HS-5 (cell line): ENCODE measurements at regions not wholly inside any gene's neighbourhood (a gene's known extent, or its start where the extent isn't known, plus 50 kb on each side); places are given as distances from the start of the nearest gene placed in this dataset.

ENCODE experiments used
- DNase-seq: peaks from one replicate; pipeline ENCODE4 v3.0.0-alpha.2; 2012; ENCODE audit warnings: low read depth

DNA sequence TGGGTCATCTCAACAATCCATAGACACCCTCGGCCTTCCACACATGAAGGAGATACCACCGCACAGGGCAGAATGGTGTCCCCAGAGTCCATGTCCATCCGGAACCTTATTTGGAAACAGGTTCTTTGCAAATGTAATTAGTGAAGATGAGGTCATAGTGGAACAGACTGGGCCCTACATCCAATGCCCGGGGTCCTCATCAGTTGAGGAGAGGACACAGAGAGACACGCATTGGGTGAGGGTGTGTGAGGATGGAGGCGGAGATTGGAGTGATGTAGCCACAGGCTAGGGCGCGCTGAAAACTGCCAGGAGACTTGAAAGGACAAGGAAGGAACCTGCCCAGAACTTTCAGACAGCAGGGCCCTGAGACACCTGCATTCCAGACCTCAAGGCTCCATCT, 169.4 kb downstream of the ENGASE start:
- DNase-seq, result no peak

DNA sequence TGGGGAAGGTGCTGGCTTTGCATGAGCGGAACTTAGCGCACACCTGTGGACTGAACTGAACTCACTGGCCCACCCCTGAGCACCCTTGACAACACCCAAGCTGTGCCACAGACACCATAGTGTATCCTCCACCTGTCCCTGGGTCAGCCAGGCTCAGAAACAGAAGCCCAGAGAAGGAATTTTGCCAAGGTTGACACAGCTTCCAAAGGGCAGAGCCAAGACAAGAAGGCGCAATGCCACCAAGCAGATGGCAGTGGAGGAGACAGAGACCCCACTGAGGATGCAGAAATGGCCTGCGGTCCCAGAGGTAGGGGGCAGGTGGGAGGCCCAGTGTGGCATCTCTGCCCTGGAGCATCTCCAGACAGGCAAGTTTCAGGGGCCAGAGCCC, 169.0 kb downstream of the ENGASE start:
- DNase-seq, result no peak

DNA sequence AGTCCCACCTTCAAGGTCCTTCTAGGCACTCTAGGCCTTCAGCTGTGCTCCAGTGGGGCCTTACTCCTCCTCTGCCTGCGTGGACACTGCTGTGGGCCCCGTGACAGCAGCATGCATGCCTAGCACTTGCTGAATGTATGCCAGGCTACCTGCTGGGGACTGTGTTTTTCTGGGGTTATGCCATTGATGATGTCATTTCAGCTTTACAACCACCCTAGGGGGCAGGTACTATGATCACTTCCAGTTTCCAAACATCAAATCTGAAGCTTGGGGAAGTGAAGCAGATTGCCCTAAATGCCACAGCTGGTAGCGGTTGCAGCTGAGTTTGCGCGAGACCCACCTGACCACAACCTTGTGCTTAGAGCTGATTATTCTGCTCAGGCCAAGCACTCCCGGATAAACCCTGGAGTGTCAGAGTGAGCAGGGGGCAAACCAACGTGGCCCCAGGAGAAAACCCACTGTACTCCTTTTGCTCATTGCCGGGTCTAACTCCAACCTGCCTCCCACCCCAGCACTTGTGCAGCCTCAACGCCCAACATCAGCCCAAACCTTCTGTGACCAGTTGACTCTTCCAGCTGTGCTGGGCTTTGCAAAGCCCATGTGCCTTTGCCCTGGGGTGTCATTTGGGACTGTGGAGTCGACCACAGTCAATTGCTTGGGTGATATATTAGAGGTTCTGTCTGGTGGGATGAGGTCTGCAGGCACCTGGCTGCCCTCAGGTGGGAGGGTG, 168.4 kb downstream of the ENGASE start:
- DNase-seq, result no peak

DNA sequence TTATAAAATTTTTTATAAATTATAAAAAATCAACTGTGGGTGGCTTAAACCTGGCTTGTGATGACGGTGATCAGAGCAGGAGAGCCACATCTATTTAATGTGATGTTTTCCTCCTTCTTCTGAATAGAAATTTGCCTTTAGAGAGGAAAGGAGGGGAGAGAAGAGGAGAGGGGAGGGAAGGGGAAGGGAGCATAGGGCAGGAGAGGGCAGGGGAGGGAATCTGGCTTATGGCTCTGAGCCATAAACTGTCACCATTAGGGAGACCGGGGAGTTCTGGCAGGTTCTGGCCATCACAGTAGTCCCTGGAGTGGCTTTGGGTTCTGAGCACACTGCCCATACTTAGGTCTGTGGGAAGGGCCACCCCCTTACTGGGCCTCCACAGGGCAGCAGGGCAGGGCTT, 167.8 kb downstream of the ENGASE start:
- no peak for DNase-seq

GRCh38 chr17:79241616-79242015, 167.0 kb downstream of the ENGASE start:
- no peak for DNase-seq

- DNase-seq, result no peak
Measured at GRCh38 chr17:79239205-79239604, 164.6 kb downstream of the ENGASE start.

DNA sequence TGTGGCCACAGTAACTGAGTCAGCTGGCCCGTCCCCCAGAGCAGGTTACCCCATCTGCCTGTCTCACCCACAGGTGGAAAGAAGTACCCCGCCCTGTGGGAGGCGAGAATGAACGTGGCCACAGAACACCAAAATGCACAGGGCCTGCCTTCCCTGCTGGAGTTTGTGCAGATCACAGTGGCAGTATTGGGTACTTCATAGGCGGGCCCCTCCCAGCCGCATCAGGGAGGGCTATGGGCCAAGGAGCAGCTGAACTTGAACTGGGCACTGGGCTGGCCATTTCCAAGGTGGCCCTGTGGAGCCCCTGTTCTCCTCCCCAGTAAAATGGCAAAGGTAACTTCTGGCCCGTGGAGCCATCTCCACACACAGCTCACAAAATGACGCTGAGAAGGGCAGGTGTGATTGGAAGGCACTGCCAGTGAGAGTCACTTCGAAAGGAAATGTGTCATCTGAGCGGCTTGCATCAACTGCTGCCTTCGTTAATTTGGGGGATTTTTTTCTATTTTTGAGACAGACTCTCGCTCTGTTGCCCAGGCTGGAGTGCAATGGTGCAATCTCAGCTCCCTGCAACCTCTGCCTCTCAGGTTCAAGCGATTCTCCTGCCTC, 162.9 kb downstream of the ENGASE start:
- DNase-seq, result no peak

DNA sequence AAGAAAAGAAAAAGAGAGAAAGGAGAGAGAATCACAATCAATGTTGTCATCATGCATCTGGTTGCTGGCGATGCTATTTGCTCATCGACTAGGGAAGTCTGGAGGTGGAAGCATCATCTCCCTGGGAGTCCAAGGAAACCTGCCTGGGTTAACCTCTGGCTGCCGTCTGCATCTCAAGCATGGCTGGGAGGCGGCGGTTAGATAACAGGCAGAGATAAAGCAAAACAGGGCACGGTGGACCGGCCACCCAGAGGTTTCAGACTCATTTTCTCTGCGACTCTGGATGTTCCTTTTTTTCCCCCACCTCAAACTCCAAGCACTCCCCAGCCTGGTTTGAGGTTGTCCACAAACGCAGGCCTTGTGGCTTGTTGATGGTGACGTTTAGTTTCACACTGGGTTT, 161.2 kb downstream of the ENGASE start:
- DNase-seq, result no peak

DNA sequence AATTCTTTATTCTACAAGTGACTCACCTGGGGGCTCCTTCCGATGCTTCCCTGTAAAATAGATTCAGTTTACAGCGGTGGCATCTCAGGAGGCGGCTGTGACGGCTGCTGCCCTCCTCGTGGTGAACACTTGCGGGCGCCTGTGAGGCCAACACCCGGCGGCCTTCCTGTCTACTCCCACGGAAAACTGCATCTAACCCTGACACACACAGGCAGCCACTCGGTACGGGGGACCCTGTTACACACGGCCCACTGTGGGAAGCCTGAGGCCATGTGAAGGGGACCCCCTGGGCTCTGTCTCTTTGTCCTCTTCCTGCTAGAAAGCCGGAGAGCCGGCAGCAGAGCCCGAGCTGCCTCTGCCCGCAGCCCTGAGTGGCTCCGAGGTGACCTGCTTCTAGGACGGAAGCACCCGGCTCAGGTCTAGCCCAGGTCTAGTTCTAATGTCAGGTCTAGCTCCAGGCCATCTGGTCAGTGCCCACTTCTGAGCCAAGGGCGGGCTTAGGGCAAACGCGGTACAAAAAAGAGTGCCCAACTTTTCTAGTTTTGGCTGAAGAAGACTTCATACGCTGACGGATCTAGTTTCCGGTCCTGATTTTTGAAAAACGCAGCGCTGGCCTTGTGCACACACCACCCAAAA, 159.4 kb downstream of the ENGASE start:
- DNase-seq, result no peak

DNA sequence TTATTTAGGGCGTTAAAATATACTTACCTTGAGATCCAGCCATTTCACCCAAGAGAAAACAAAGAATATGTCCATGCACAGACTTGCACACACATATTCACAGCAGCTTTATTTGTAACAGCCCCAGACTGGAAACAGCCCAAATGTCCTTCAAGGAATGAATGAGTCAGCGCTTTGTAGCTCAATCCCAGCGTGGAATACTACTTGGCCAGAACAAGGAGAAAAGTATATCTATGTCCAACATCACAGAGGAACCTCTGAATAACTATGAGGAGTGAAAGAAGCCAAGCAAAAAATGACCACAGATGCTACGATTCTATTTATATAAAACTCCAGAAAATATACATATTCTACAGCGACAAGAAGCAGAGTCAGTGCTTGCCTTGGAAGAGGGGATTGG, 158.3 kb downstream of the ENGASE start:
- no peak for DNase-seq

DNA sequence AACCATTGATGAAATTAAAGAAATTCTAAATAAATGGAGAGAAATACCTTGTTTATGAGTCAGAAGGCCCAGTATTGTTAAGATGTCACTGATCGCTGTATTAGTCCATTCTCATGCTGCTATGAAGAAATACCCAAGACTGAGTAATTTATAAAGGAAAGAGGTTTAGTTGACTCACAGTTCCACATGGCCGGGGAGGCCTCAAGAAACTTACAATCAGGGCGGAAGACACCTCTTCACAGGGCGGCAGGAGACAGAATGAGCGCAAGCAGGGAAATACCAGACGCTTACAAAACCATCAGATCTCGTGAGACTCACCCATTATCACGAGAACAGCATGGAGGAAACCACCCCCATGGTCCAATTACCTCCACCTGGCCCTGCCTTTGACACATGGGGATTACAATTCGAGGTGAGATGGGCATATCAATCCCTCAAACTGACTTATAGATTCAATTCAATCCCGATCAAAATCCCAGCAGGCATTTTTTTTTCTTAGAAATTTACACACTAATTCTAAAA, 157.2 kb downstream of the ENGASE start:
- DNase-seq, result peak; percentile 67

- DNase-seq, result no peak
Measured at GRCh38 chr17:79230576-79230975, 156.0 kb downstream of the ENGASE start.

DNA sequence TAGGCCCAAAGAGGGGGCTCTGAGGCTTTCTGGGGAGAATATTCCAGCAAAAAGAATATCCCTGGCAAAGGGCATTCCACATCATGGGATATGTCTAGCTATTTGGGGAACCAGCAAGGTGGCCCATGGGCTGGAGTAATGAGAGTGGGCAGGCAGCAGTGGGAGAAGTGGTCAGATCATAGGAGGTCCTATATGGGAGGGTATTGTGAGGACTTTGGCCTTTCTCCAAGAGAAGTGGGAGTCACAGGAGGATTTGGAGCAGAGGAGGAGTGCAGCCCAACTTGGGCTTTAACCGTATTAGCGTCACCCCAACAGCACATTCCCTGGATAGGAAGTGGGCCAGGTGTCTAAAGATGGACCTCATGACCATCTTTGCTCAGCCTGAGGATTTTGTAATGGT, 151.4 kb downstream of the ENGASE start:
- no peak for DNase-seq

- DNase-seq, result no peak
Measured at GRCh38 chr17:79224903-79225302, 150.3 kb downstream of the ENGASE start.

DNA sequence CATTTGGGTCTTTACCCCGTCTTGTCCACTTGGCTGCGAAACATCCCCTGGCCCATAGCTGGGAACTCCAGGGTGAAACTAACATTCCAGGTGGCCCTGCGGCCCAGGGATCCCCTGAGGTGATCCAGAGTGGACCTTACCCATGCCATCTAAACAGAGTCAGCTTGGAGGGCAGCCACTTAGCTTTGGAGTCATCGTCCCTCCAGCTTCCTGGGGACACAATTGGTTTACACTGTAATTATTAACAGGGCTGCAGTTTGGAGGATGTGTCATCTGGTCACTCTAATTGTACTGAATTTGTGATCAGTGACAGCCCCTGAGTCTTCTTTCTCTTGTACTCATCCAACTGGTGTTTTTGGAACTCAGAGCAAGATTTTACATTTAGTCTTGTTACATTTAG, 149.9 kb downstream of the ENGASE start:
- DNase-seq, result no peak

DNA sequence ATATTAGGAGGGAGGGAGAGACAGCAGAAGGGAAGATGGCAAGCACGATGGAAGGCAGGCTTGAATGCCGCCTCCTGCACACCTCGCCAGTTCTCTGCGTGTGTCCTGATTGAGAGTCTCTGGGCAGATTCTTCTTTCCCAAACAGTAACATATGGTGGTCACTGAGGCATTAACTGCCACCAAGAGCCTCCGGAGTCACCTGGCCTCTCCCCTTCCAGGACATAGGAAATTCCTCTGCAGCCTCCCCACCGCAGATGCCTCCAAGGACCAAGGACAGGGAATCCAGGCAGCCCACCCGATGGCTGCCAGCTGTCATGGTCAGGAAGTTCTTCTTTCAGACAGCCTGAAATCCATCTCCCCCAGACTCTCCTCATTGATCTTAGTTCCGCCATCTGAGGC, 149.3 kb downstream of the ENGASE start:
- DNase-seq, result no peak

- no peak for DNase-seq
Measured at GRCh38 chr17:79223471-79223870, 148.8 kb downstream of the ENGASE start.

DNA sequence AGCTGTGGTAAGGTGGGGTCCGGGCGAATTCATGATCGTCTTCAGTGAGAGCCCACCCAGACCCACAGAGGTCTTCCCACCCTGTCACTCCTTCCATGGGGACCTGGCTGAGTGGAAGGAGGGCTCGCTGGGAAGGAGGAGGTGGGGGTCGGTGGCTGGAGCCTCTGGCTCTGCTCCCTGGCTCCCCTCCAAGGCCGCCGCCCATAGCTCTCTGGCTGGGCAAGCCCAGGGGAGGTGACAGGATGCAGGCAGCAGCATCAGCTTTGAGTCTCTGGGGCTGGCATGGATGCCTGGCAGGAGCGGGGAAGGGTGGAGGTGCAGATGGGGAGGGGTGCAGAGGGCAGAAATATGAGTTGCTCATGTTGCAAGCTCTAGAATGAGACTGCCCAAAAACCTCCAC, 147.0 kb downstream of the ENGASE start:
- no peak for DNase-seq

- no peak for DNase-seq
Measured at GRCh38 chr17:79220713-79221291, 146.2 kb downstream of the ENGASE start.

DNA sequence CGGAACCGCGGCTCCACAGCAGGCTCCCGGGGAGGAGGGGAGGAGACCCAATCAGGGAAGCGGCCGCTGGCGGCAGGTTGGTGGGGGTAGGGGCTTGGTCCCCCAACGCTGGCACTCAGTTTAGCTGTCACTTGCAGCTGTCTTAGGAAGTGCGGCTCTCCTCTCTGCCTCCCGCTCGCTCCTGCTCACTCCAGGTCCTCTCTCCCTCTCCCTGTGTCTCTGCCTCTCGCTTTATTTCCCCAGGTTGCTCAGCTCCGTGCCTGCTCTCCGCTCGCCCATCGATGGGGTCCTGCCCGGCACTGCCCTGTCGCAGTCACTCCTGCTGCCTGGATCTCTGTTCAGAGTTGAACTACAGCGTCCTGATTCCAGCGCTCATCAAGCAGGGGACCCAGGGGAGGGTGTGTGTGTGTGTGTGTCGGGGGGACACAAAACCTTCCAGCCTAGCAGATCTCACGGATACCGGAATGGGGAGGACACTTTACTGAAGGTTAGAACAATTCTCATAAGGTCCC, 145.6 kb downstream of the ENGASE start:
- no peak for DNase-seq

- no peak for DNase-seq
Measured at GRCh38 chr17:79219208-79219935, 144.7 kb downstream of the ENGASE start.

DNA sequence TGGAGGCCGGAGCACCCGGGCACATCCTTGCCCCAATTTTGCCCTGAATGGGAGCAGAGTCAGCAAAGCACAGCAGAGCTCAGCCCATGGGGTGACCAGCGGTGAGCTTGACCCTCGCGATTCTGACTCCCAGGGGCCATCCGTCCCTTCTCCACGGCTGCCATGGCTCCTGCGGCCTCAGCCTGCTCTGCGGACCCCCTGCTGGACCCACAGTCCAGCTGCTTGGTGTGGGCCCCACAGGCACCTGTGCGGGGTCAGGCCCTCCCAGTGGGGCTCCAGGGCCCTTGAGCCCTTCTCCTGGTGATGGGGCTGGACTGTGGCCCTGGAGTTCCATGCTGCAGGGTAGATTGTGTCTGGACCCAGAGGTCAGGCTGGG, 144.2 kb downstream of the ENGASE start:
- no peak for DNase-seq
